OCI-LY3 (cell line): ENCODE measurements at regions not wholly inside any gene's neighbourhood (a gene's known extent, or its start where the extent isn't known, plus 50 kb on each side); places are given as distances from the start of the nearest gene placed in this dataset.

Experiments used
- EZH2phosphoT487 ChIP-seq: fragments of 200-600 bp; shearing (Covaris generic); IDR thresholded peaks from 2 replicates; pipeline ENCODE4 v1.6.1; 2018; ENCODE audit warnings: antibody characterized with exemption, mixed run types, low read depth
- TF ChIP-seq, protein P1 (sequence below): fragments of 200-600, 300-600 bp; sonication (generic); IDR thresholded peaks from 2 replicates; pipeline ENCODE4 v1.5.1; 2014; ENCODE audit warnings: antibody characterized with exemption, low read length, low read depth

DNA sequence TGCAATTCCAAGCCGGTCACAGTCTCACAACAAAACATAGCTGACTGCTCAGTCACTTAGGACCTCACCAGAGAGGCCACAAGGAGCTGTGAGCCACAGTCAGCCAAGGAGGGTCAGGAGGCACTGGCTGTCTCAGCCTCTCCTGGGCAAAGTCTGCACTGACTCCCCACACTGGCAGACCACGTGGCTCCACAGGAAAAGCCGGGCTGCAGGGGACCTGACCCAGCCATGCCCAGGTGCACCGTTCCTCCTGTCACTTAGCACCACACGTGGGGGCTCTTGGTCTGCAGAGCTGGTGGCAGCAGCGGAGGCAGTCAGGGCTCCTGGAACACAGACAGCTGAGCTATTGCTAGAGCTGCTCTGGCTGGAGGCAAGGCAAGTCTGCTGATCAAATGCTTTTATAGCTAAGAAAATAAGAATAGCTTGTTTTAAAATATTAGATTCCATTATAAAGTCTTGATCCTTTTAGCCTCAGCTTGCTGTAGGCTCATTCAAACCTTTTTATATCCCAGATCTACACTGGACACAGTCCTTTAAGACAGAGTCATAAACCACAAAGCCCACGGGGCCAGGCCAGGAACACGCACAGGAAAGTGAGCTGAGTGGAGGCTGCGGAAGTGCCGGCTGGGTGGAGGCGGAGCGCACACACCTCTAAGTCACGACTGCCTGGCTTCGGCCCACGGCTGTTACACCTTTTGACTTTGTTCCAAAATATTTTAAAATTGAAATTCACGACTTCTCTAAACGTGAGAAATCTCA, 744.1 kb downstream of the UQCRFS1 start:
- TF ChIP-seq, protein P1, sequence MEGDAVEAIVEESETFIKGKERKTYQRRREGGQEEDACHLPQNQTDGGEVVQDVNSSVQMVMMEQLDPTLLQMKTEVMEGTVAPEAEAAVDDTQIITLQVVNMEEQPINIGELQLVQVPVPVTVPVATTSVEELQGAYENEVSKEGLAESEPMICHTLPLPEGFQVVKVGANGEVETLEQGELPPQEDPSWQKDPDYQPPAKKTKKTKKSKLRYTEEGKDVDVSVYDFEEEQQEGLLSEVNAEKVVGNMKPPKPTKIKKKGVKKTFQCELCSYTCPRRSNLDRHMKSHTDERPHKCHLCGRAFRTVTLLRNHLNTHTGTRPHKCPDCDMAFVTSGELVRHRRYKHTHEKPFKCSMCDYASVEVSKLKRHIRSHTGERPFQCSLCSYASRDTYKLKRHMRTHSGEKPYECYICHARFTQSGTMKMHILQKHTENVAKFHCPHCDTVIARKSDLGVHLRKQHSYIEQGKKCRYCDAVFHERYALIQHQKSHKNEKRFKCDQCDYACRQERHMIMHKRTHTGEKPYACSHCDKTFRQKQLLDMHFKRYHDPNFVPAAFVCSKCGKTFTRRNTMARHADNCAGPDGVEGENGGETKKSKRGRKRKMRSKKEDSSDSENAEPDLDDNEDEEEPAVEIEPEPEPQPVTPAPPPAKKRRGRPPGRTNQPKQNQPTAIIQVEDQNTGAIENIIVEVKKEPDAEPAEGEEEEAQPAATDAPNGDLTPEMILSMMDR = peak; percentile 77
- no peak for TF ChIP-seq EZH2phosphoT487
